Gastroesophageal sphincter (tissue), 3 donors: ENCODE measurements at regions not wholly inside any gene's neighbourhood (a gene's known extent, or its start where the extent isn't known, plus 50 kb on each side); places are given as distances from the start of the nearest gene placed in this dataset.

Source experiments
- CTCF ChIP-seq, 4 experiments: fragments of 200-600 bp in 2 of 4; fragments of 450-650 bp in 2 of 4; sonication (generic) in 1 of 4; IDR thresholded peaks; one replicate each; pipeline ENCODE4 v1.5.1; 2017 to 2019; ENCODE audit warnings: antibody characterized with exemption in 4 of 4, mild to moderate bottlenecking in 2 of 4, moderate library complexity in 2 of 4
- EP300 ChIP-seq: sonication (generic); formaldehyde crosslinking; IDR thresholded peaks from one replicate; pipeline ENCODE4 v1.6.1; 2017; ENCODE audit warnings: antibody characterized with exemption, mild to moderate bottlenecking
- POLR2A ChIP-seq, 2 donors: fragments of 450-650 bp; IDR thresholded peaks; one replicate each; pipeline ENCODE4 v1.6.1; 2017; ENCODE audit warnings: antibody characterized with exemption in 2 of 2, mild to moderate bottlenecking in 2 of 2, moderate library complexity in 1 of 2
- POLR2AphosphoS5 ChIP-seq: sonication (generic); formaldehyde crosslinking; IDR thresholded peaks from one replicate; pipeline ENCODE4 v1.6.1; 2017; ENCODE audit warnings: antibody characterized with exemption

- TF ChIP-seq CTCF (IDR thresholded peaks at IDR 0.05) (no peak), POLR2A (IDR thresholded peaks at IDR 0.05) (no peak), POLR2AphosphoS5 (no peak), EP300 (no peak)
These were observed 171.0 kb downstream of the QRSL1 start for GRCh38 chr6:106800379-106800778.
